Hepatic stellate cell (primary cell): ENCODE measurements at regions not wholly inside any gene's neighbourhood (a gene's known extent, or its start where the extent isn't known, plus 50 kb on each side); places are given as distances from the start of the nearest gene placed in this dataset.

ENCODE experiments used
- DNase-seq: peaks from one replicate; pipeline ENCODE4 v3.0.0; 2011; ENCODE audit warnings: low spot score

DNA sequence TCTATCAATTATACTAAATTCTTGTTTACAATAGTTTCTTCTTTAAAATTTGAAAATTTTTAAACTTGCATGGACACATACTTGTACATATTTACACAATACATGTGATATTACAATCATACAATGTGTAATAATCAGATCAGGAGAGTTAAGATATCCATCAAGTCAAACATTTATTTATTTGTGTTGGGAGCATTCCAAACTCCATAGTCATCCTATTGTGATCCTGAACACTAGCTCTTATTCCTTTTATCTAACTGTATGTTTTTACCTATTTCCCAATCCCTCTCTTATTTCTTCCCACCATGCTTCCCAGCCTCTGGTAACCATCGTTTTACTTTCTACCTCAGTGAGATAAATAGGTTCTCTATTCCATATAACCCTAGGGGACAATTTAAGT, 1219.2 kb downstream of the ZPLD1 start:
- no peak for DNase-seq

DNA sequence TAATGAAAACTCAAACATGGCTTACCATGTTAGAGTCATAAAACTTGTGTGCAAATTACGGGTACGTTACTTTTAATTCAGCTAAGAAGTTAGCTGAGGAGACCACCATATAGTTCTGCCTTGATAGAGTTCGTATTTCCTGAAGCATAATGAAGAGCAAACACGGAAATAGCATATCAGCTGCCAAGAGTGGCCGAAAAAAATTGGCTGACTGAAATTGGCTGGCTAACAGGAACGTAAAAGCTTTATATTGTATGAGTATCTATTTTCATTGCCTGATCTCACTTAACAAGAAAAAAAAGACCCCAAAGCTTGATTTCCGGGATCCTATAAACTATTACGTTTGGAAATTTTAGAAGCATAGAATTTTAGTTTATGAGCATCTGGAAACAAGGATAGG, 1222.9 kb downstream of the ZPLD1 start:
- no peak for DNase-seq

GRCh38 chr3:103660810-103661209, 1226.0 kb downstream of the ZPLD1 start:
- no peak for DNase-seq

DNA sequence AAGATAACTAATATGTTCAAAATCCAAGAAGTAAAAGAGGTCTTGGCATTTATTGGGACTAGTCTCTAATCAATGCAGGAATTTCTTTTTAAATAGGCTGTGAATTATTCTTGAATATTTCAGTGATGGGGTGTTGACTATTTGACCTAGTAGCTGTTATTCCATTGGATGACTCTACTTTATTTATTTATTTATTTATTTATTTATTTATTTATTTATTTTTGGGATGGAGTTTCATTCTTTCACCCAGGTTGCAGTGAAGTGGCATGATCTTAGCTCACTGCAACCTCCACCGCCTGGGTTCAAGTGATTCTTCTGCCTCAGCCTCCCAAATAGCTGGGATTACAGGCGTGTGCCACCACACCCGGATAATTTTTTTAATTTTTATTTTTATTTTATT, 1227.8 kb downstream of the ZPLD1 start:
- no peak for DNase-seq

GRCh38 chr3:103672346-103672745, 1237.5 kb downstream of the ZPLD1 start:
- DNase-seq: no peak

DNA sequence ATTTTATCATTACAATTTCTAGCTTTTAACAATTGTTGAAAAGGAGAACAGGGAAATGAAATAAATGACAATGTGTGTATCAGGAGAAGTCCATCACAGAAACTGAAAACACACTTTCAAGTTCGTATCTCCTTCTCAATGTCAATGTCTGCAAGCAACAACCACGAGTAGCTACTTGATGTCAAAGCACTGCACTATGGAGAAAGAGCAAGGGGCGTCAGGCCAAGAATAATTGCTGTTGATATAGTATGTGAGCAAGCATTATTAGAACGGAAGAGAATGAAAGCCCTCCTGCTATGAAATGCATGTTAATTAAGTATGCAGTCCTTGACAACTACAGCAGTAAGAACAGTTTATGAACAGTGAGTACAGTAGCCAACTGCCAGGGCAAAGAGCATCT, 1250.1 kb downstream of the ZPLD1 start:
- DNase-seq: no peak

DNA sequence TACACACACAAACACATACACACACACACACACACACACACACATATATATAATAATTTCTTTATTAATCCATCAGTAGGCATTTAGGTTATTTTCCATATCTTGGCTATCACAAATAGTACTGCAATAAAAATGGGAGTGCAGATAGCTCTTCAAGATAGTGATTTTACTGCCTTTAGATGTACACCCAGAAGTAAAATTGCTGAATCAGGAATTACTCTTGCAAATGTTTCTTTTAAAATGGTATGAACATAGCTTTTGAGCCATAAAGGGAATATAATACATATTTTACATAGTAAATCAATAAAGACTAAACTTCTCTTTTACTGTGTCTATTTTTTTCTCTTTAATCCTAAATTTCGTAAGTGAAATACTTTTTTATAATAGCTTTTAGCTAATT, 1251.1 kb downstream of the ZPLD1 start:
- DNase-seq: no peak

DNA sequence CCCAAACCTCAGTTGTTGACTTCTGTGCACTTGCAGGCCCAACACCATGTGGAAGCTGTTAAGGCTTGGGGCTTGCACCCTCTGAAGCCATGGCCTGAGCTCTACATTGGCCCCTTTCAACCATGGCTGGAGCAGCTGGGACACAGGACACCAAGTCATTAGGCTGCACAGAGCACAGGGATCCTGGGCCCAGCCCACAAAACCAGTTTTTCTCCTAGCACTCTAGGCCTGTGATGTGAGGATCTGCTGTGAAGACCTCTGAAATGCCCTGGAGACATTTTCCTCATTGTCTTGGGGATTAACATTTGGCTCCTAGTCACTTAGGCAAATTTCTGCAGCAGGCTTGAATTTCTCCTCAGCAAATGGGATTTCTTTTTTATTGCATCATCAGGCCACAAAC, 1255.7 kb downstream of the ZPLD1 start:
- DNase-seq: no peak

DNA sequence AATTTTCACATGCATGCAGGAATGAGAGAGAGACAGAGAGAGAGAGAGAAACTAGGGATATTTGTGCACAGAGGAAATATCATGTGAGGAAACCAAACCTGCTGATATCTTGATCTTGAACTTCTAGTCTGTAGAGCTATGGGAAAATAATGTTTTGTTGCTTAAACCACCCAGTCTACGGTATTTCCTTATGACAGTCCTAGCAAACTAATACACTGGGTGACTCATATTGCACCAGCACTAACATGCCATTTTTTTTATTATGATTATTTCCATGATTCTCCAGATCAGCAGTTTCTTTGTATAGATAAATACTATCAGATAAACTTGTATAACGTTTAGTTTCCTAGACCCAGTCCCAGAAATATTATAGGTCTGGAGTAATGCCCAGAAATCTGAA, 1259.0 kb downstream of the ZPLD1 start:
- no peak for DNase-seq

GRCh38 chr3:103698646-103699045, 1263.8 kb downstream of the ZPLD1 start:
- no peak for DNase-seq

DNA sequence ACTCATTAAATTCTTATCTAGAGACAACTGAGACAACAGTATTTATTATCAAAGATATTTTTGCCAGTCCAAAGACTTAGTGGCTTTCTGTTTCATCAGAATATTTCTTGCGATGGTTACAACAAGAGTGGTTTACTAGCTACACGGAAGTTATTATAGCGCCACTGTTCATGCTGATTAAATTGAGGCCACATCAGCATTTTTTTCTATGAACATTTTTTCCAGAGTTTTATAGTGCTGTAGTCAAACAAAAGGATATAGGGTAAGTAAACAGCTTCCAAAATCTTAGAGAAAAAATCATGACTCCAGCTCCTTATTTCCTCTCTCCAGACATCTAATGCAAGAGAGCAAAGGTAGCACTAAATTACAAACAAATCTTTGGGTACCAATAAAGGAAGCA, 1264.4 kb downstream of the ZPLD1 start:
- no peak for DNase-seq

DNA sequence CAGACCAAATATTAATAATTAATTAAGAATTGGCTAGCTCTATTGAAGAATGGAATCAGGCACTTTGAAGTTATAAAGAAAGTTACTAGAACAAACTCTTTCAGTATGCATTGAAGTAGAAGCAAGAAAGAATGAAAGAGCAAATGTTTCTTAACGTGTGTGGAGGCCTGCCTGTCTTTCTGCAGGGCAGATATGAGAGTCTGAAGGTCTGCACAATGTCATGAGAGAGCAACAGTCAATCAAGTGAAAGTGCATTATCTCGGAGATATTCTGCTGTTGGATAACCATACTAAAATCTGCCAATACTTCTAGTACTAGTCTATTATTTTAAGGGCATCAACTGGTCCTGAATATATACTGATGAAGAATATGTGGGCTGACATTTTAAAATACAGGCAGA, 1270.8 kb downstream of the ZPLD1 start:
- no peak for DNase-seq

- DNase-seq: no peak
Observed at GRCh38 chr3:103706671-103707070, 1271.9 kb downstream of the ZPLD1 start.

DNA sequence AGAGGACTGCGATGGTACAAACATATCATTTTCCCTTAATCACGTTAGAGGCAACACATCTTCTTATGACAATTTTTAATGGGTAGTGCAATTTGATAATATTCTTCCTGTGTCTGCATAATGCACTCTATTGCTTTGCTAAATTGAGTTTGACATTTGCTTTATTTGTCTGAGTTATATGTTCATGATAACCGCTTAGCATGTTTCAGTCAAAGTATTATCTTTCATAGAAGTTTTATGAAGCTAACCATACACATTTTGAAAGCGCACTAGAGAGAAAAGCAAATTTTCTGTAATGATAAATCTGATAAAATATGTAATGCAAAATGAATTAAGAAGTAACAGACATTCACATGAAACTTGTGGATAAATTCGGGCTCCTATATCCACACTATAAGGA, 1276.9 kb downstream of the ZPLD1 start:
- DNase-seq: no peak

DNA sequence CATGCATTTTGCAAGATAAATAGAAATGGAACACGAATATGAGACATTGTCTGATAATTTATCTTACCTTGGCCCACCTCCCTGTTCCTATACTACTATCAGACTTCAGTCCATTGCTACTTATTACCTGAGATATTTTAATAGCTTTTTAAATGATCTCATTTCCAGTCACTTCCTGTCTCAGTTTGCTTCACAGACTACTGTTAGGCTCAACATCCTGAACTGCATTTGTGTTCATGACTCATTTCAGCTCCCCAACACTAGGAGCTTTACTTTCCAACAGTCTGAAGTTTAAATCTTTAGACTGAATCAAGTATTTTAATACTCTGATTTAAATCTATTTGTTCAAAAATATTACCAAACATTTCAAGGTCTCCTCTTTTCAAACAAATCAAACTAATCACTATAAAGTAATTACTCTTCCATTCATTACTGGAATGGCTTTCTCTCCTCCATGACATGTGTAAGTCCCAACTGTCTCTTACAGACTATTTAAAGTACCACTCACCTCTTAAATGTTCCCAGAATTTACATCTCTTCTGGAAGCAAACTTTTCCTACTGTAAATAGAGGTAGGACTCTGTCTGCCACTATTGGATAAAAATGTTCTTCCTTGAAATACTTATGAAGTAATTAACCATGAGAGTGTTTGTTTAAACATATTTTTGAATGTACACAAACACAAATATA, 1277.6 kb downstream of the ZPLD1 start:
- DNase-seq: no peak

DNA sequence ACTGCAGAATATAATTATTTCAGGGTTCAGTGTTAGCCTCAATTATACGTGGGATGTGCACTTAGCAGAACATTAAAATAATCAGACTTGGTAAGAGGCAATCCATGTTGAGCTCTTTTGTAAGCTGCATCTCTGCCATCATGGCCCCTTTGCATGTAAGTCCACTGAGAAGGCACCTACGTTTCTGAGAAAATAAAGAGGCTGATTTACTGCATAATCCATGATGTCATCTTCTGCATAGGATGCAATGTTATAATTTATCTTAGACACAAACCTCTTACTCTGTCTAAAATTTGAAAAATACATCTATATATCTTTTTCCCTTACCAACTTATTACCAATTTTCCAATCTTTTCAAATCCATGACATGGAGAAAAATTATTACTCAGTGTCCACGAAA, 1294.7 kb downstream of the ZPLD1 start:
- DNase-seq: no peak

DNA sequence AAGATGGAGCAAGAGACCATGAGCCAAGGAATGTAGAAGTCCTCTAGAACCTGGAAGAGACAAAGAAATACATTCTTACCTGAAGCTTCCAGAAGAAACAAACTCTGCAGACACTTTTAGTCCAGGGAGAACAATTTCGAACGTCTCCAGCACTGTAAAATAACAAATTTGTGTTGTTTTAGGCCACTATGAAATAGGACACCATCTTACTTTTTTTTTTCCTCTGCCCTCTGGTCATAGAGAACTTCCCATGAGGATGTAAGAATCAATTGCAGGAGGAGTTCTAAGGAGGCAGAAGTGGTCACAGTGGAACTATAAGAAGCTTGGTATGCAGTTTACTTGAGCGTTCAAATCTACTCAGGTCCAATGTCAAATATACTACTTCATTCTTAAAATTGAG, 1295.9 kb downstream of the ZPLD1 start:
- DNase-seq: no peak

DNA sequence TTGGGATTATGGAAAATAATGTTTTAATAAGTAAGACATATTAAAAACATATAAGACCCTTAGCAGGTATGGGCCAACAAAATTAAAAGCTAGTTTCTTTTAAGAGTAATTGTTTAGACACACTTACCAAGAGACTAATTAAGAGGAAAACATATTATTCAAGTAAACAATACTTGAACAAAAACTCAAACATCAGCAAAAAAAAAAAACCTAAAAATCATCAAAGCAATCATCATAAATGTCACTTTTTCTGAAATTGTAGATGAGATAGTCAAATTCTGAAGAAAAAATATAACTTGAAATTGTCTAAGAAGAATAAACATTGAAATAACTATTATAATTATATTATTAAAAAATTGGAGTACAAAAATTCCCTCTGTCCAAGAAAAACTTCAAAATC, 1318.2 kb downstream of the ZPLD1 start:
- DNase-seq: no peak

- DNase-seq: no peak
Observed at GRCh38 chr3:103767635-103768034, 1332.8 kb downstream of the ZPLD1 start.

- no peak for DNase-seq
Observed at GRCh38 chr3:103785017-103785416, 1350.2 kb downstream of the ZPLD1 start.

GRCh38 chr3:103785537-103785936, 1350.7 kb downstream of the ZPLD1 start:
- no peak for DNase-seq

- no peak for DNase-seq
Observed at GRCh38 chr3:103786296-103786695, 1351.5 kb downstream of the ZPLD1 start.

DNA sequence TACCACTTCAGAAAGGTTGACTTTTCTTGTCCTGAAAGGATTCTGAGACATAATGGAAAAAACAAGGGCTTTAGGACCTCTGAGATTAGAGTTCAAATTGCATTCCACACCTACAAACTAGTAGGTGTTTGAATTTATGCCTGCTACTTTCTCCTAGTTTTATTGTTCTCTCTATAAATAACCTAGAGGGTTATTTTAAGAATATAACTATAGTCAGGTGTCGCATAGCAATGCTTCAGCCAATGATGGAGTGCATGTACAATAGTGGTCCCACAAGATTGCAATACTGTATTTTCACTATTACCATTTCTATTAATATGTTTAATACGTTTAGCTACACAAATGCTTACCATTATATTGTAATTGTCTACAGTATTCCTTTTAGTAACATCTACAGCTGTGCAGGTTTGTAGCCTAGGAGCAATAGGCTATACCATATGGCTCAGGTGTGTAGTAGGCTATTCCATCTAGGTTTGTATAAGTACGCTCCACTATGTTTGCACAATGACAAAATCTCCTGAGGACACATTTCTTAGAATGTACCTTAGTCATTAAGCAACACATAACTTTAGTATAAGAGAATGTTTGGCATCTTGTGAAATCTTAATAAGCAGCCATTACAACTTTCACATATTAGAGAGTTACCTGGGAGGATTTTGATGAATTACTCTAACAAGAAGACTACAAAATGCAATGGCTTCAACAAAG, 1352.5 kb downstream of the ZPLD1 start:
- no peak for DNase-seq

GRCh38 chr3:103787879-103788278, 1353.1 kb downstream of the ZPLD1 start:
- no peak for DNase-seq
